Hepatocyte (in vitro differentiated cells): ENCODE measurements at regions not wholly inside any gene's neighbourhood (a gene's known extent, or its start where the extent isn't known, plus 50 kb on each side); places are given as distances from the start of the nearest gene placed in this dataset.

ENCODE experiments used
- CTCF ChIP-seq: fragments of 200-600 bp; sonication (generic); IDR thresholded peaks from 2 replicates; pipeline ENCODE4 v1.5.1; 2016; ENCODE audit warnings: antibody characterized with exemption, mild to moderate bottlenecking; ENCODE audit not compliant: poor library complexity
- EZH2 ChIP-seq: fragments of 200-600 bp; sonication (generic); IDR thresholded peaks from 2 replicates; pipeline ENCODE4 v1.6.1; 2016; ENCODE audit warnings: antibody characterized with exemption, mild to moderate bottlenecking, borderline replicate concordance

GRCh38 chr4:89586864-89587263 is 250.1 kb downstream of the SNCA start:
- peak; percentile 35 for TF ChIP-seq CTCF
- TF ChIP-seq EZH2 = no peak
